Progenitor cell of endocrine pancreas (in vitro differentiated cells): ENCODE measurements at regions not wholly inside any gene's neighbourhood (a gene's known extent, or its start where the extent isn't known, plus 50 kb on each side); places are given as distances from the start of the nearest gene placed in this dataset.
A peak's percentile ranks its signal among the peaks of the same experiment; 100 is the strongest.

Experiments
- DNase-seq: peaks from one replicate; pipeline ENCODE4 v3.0.0; 2021; ENCODE audit warnings: low spot score; ENCODE audit not compliant: unreplicated experiment
- H3K27ac Mint-ChIP-seq: 2 replicates; pipeline ENCODE4 v1.8.0; 2021; ENCODE audit warnings: mild to moderate bottlenecking, moderate library complexity, mixed read lengths
- H3K27me3 Mint-ChIP-seq: 2 replicates; pipeline ENCODE4 v1.8.0; 2021; ENCODE audit warnings: mixed read lengths
- H3K36me3 Mint-ChIP-seq: 2 replicates; pipeline ENCODE4 v1.8.0; 2022; ENCODE audit warnings: mixed read lengths; ENCODE audit not compliant: insufficient read depth
- H3K4me1 Mint-ChIP-seq: 2 replicates; pipeline ENCODE4 v1.8.0; 2021; ENCODE audit warnings: low read depth, mixed read lengths
- H3K4me3 Mint-ChIP-seq: 2 replicates; pipeline ENCODE4 v1.8.0; 2021; ENCODE audit warnings: low read depth, mild to moderate bottlenecking, moderate library complexity, mixed read lengths
- H3K9me3 Mint-ChIP-seq: 2 replicates; pipeline ENCODE4 v1.8.0; 2021; ENCODE audit warnings: low read depth, mixed read lengths
- CTCF ChIP-seq: fragments of 200-600 bp; sonication (generic); IDR thresholded peaks from one replicate; pipeline ENCODE4 v1.5.0; 2021; ENCODE audit warnings: antibody characterized with exemption, mild to moderate bottlenecking; ENCODE audit not compliant: unreplicated experiment

DNA sequence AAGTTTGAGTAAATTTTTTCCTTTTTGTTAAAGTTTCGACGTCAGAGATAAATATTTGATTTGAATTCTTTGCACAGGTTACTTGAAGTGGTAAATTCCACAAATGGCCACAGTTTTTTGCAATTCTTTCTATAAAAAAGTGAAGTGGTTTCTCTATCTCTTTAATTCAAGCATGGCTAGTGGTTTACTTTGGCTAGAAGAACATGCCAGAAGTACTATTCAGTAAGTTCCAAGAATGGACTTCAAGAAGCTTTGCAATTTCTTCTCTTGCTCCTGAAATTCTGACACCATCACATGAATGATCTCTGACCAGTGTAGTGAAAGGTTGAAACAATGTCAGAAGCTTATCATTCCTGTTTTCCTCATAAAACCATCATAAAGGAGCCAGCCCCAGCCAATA is 55.7 kb upstream of the RNPC3 start:
- no peak for TF ChIP-seq CTCF
- Mint-ChIP-seq H3K36me3 (no peaks in the 10 kb centered on the region), H3K9me3 (no peaks in the 10 kb centered on the region), H3K4me3 (no peak overlapping the region), H3K27ac (no peak overlapping the region), H3K4me1 (no peaks in the 10 kb centered on the region), H3K27me3 (no peaks in the 10 kb centered on the region)
- no peak for DNase-seq

DNA sequence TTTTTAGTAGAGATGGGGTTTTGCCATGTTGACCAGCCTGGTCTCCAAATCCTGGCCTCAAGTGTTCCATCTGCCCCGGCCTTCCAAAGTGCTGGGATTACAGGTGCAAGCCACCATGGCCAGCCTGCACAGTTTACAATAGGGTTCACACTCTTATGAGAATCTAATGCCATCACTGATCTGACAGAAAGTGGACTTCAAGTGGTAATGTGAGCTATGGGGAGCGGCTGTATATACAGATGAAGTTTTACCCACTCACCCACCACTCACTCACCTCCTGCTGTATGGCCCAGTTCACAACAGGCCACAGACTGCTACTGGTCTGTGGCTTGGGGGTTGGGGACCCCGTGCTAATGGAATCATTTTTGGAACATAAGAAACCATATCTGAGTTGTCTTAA is 58.4 kb upstream of the RNPC3 start:
- no peak for DNase-seq
- no peaks in the 10 kb centered on the region for H3K4me1 Mint-ChIP-seq
- no peak overlapping the region for H3K27ac Mint-ChIP-seq
- no peak overlapping the region for H3K4me3 Mint-ChIP-seq
- H3K9me3 Mint-ChIP-seq: no peaks in the 10 kb centered on the region
- no peaks in the 10 kb centered on the region for H3K36me3 Mint-ChIP-seq
- peaks cover 4% of the 10 kb centered on the region for H3K27me3 Mint-ChIP-seq
- no peak for TF ChIP-seq CTCF

GRCh38 chr1:103461161-103462105 is 64.1 kb upstream of the RNPC3 start:
- Mint-ChIP-seq H3K4me1 (peaks cover 14% of the 10 kb centered on the region), H3K9me3 (no peaks in the 10 kb centered on the region), H3K27ac (no peak overlapping the region), H3K4me3 (no peak overlapping the region), H3K36me3 (no peaks in the 10 kb centered on the region), H3K27me3 (peaks cover 4% of the 10 kb centered on the region)
- DNase-seq: no peak
- peak; percentile 79 for TF ChIP-seq CTCF

DNA sequence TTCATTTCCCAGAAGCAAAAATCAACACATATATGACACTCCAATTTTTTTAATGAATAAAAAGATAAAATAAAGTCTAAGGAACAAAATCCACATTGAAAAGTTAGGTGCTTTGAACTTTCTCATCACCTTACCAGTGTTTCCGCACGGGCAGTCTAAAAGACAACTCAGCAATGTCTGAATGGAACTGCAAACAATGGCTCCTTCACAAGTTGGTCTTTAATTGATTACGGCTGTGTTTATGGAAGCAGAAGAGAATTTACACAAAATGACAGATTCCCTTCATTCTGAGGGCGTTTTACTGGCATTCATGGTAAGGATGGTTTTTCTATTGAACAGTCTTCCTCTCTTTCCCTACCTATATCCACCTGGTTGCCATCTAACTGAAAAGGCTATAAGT is 65.0 kb upstream of the RNPC3 start:
- Mint-ChIP-seq H3K4me3 (no peak overlapping the region), H3K4me1 (peaks cover 14% of the 10 kb centered on the region), H3K9me3 (no peaks in the 10 kb centered on the region), H3K27ac (no peak overlapping the region), H3K36me3 (no peaks in the 10 kb centered on the region), H3K27me3 (peaks cover 4% of the 10 kb centered on the region)
- DNase-seq: no peak
- no peak for TF ChIP-seq CTCF

DNA sequence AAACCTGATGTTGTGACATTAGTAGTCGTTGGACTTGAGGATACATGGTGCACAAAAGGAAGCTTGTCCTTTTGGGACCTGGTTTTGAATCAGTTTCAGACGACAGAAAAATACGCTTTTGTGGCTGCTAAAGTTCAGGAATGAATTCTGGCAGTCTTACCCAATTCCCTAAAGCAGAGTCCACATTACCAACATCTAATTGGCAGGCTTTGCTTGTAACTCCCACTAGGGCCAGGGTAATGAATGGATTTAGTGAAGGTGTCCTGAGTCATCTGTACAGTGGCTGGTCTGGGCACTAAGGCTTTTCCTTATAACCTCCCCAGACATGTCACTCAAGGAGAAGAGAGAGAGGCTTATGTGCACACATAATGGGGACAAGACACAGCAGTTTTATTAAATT is 66.2 kb upstream of the RNPC3 start:
- H3K36me3 Mint-ChIP-seq: no peaks in the 10 kb centered on the region
- H3K4me1 Mint-ChIP-seq: peaks cover 14% of the 10 kb centered on the region
- TF ChIP-seq CTCF: no peak
- H3K4me3 Mint-ChIP-seq: no peak overlapping the region
- H3K27me3 Mint-ChIP-seq: peaks cover under 1% of the 10 kb centered on the region
- no peak for DNase-seq
- no peak overlapping the region for H3K27ac Mint-ChIP-seq
- H3K9me3 Mint-ChIP-seq: no peaks in the 10 kb centered on the region
